ENCODE measurements at regions not wholly inside any gene's neighbourhood (a gene's known extent, or its start where the extent isn't known, plus 50 kb on each side); places are given as distances from the start of the nearest gene placed in this dataset.

DNA sequence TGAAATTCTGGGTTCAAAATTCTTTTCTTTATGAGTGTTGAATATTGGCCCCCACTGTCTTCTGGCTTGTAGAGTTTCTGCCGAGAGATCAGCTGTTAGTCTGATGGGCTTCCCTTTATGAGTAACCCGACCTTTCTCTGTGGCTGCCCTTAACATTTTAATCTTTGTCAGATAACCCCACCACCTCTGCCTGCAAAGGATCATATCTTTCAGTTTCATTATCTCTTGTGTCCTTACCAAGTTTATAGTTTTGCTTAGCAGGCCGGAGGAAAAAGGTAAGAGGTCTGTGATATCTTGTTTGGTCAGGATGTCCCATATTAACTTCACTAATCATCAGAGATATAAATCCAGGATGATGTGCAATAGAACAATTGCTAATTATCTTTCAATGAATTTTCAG lies 970.2 kb upstream of the TYRP1 start:
- DNase-seq (ENCODE audit: low read depth), result no peak

DNA sequence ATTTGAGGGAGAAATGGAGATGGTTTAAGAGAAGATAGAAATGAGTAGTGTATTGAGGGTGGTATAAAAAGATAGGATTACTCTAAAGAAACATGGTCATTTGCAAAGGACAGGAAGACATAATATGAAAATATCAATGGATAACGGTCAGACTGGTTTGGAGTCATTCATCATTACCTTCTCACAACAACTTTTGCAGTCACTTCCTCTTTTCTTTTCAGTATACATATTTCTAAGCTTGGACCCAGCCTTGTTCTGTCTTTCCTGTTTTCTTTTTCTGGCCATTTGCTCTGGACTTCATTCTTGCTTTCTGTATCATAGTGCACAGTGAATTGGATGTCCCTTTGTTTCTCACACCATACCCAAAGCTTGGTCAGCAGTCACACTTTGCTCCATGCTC lies 966.5 kb upstream of the TYRP1 start:
- no peak for DNase-seq (ENCODE audit: low read depth)

DNA sequence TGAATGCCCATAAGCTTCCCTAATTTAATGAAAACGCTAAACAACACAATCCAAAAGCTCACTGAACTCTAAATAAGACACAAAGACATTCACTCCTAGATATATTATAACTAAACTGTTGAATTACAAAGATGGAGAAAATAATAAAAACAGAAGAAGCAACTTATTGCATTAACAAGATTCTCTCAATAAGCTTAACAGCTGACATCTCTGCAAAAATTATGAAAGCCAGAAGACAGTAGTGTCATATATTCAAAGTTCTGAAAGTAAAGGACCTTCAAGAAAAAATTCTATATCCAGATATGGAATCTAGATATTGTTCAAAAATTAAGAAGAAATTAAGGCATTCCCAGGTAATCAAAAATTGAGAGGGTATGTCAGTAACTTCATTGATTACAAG lies 957.8 kb upstream of the TYRP1 start:
- DNase-seq (ENCODE audit: low read depth), result no peak

DNA sequence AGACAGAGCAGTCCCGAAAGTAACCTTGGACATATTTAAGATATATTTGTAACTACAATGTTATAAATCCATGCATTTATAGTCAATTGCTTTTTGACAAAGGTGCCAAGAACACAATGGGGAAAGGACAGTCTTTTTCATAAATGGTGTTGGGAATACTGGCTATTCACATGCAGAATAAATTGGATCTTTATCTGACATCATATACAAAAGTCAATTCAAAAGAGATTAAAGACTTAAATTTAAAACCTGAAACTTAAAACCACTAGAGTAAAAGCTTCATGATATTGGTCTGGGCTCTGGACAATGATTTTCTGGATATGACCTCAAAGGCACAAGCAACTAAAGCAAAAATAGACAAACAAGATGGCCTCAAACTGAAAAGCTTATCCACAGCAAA lies 950.7 kb upstream of the TYRP1 start:
- no peak for DNase-seq (ENCODE audit: low read depth)

DNA sequence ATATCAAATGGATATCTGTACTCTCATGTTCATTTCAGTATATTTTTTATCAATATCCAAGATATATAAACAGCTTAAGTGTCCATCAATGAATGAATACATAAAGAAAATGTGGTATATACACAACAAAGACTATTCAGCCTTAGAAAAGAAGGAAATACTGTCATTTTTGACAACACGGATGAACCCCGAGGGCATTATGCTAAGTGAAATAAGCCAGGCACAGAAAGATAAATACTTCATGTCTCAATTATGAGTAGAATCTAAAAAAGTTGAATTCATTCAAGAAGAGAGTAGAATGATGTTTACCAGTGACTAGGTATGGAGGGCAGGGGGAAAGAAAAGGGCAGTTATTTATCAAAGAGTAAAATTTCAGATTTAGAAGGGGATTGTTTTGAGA lies 949.8 kb upstream of the TYRP1 start:
- no peak for DNase-seq (ENCODE audit: low read depth)

DNA sequence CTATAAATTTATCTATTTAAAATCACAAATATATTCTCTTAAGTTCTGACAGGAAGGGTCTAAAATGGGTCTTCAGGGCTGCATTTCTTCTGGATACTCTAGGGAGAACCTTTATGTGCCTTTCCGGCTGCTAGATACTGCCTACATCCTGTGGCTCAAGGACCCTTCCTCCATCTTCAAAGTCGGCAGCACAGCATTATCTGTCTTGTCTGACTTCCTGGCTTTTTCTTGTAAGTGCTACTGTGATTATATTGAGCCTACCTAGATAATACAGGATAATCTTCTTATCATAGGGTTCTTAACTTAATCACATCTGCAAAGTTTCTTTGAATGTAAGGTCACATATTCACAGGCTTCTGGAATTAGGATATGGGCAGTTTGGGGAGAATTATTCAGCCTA lies 943.8 kb upstream of the TYRP1 start:
- DNase-seq (ENCODE audit: low read depth), result no peak

DNA sequence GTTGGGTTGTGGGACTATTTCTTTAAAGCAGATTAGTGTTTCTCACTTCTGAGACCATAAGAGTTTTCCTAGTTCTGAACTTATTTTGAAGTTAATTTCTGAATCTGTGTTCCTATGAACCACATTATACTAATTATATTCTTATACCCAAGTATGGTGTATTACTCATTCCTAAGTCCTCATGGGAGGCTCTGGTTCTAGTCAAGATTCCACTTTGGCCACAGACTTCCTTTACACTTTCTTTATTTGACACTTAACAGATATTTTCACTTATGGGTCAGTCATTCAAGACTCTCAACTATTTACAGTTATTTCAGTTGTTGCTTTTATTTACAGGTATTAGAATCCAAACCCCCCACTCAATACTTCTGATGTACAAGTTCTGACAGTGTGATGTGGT lies 937.2 kb upstream of the TYRP1 start:
- no peak for DNase-seq (ENCODE audit: low read depth)

DNA sequence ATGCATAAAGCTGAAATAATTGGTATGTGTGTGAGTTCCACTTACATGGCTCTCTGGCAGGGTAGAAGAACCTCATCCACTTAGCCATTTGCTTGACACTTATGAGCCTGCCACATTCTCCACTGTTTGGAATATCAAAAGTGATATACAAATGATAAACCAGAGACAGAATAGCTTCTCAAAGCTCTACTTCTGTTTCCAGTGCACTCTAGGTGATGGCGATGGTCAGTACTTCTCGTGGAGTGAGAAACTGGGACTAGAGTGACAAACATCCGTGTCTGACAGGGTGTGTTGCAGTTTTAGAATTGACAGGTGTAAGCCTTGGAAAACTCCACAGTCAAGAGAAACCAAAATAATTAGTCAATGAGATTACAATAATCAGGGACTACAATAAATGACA lies 935.8 kb upstream of the TYRP1 start:
- no peak for DNase-seq (ENCODE audit: low read depth)

DNA sequence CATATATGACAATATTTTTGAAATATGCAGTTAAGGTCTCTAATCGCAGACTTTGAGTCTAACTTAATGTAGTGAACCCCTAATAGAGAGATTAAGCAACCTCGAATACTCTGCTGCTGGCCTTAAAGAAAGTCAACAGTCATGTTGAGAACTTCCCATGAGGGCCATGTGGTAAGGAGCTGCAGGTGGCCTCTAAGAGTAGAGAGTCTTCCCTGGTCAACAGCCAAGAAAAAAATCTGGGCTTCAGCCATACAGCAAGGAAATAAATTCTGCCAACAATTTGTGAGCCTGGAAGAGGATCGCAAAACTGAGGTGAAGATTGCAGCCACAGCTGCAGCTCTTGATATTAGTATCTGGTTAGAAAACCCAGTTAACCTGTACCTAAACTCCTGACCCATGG lies 935.2 kb upstream of the TYRP1 start:
- DNase-seq (ENCODE audit: low read depth), result no peak

DNA sequence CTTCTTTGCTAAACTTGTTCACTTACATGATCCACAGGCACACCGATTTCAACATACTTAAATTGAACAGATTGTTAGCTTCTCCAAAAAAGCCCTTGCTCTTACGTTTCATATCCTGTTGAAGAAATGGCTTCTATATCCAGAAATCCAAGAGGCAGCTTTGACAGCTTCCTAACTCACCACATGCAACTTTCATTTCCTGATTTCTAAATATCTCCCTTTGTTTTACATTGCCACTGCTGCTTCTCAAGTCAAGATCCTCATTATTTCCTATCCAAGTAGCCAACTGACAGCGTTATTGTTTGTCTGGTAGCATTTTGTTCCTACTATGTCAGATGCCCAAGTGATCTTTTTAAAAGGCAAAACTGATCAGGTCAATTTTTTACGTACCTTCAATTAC lies 913.2 kb upstream of the TYRP1 start:
- DNase-seq (ENCODE audit: low read depth), result no peak

DNA sequence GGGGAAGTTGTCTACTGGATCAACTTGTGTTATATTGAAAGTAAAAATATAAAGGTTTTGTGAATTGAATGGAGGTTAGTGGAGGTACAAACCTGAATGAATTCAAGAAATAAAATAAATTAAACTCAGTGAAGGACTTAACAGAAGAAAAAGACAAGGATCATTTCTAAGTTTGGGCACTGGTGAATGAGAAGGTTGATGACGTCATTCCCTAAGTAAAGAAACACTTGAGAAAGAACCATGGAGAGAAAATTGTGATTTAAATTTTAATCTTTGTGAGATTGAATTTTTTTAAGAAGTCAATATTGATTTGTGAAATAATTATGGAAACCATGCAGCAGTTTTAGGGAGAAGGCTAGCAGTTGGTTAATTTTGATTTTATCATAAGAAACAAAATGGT lies 900.3 kb upstream of the TYRP1 start:
- no peak for DNase-seq (ENCODE audit: low read depth)

DNA sequence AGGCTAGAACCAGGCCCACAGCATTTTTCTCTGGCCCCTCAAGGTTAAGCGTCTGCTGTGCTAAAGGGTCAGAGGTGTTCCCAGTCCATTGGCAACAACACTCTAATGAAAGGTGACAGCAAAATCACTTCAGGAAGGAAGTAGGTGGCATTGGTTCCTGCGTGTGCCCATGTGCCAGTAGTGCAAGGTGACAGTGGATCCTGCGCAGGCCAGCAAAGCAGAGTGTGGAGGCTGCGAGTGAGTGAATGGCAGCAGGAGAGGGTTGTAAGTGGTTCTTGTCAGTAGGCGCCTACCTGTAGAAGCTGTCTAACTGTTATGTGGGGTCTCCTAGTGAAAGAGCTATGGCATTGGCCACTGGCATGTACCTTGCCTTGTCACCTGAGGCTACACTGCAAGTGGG lies 898.2 kb upstream of the TYRP1 start:
- no peak for DNase-seq (ENCODE audit: low read depth)

DNA sequence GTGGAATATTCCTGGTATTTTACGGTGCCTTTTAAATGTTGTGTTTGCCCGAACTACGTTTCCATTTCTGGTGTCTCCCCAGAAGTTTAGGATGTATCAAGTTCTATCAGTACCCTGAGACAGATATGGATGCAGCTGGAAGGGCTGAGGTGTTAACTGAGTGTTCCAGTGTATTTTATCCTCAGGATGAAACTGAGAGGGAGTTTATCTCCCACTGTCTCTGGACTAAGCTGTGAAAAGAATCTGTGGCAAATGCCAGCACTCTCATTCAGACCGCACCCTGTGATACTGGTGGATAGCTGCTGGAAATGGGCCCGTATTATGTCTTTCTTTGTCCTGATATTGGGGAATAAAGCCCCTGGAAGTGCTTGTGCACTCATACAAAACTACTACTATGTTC lies 887.2 kb upstream of the TYRP1 start:
- DNase-seq (ENCODE audit: low read depth), result no peak

DNA sequence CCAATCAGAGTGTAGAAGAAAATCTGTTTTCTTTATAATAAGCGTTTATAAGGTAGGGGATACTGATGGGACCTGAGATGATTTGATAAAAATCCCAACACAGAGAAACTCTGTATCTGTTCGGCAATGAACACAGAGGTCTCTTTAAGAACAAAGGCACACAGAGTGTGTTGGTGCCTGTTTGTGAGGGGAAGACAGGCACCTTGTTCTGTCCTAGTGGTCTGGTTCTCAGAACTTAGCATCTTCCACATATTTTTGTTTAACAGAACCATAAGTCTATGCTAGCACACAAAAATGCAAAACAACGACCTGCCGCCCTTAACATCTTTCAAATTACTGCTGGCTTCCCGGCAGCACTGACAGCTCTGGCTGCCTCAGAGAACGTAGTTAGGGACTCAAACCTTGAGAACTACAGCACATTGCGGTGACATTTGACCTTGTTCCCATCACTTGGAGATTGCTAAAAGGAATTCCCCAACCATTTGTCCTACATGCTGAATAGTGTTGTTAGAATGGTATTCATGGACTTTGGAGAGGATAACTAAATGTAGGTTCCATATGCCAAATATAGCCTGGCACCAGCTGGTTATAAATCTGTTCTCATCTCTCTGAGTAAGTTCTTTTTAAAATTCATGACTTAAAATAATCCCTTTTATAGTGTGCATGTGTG lies 871.7 kb upstream of the TYRP1 start:
- no peak for DNase-seq (ENCODE audit: low read depth)

DNA sequence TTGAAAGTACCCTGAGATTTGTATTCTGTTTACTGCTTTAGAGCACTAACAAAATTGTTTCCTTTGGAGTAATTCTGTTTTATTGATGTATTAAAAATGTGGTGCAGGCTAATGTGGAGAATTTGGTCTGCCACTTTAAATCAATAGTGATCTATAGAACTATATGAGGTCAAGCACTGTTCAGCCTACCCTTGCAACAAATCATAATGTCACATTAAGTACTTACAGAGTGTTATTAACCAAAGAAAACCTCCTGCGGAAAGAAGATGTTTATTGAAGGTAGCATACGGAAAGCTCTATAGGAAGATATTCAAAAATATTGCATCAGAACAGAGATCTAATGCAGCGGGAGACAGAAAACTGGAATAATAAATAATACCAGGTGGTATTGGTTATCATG lies 865.0 kb upstream of the TYRP1 start:
- DNase-seq (ENCODE audit: low read depth), result no peak

DNA sequence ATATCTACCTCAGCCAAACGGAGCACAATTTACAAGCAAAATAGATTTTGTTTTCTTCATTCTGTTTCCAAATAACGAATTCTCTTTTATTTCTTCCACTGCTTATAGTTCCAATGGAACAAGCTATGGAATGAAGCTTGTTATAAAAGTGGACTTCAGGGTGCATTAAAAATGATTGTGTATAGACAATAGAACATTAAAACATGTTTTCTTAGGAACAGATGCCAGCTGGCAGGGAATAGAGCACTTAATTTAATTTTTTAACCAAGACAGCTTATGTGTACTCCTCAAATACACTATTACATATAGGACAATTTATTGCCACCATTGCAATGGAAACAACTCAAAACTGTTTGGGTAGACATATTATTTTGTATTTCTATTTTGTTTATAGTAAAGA lies 860.1 kb upstream of the TYRP1 start:
- no peak for DNase-seq (ENCODE audit: low read depth)

DNA sequence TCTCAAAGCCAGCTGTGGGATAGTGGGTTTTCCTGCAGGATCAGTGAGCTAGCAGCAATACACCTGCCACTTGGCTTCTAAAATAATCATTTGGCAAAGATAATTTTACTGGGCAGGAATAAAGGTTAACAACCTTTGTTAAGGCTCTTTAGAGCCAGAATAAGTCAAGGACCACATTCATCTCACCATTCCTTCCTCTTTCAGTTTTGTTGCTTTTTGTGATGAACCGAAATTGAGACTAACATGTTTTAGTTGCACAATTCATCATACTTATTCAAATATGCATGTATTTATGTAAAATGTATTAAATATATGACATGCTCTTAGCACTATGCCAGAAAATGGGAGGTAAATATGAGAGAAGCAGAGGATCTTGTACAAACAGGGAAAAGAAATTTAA lies 824.4 kb upstream of the TYRP1 start:
- no peak for DNase-seq (ENCODE audit: low read depth)

DNA sequence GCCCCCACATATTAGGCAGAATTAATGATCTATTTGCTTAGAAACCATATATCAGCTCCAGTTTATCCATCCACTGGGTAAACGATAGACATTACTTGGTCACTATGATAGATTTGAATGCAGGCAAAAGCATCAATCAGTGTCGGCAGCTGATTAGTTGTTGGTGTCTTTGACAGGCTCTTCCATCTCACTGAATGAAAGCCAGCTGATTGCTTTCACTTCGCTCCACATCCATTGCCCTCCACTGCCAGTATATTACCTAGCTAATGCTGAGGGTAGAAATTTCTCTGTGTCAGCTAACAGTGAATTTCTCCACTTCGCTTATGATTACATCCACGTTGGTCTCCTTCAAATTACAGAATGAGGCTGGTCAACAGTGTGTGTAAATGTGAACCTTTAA lies 821.3 kb upstream of the TYRP1 start:
- DNase-seq (ENCODE audit: low read depth), result no peak

DNA sequence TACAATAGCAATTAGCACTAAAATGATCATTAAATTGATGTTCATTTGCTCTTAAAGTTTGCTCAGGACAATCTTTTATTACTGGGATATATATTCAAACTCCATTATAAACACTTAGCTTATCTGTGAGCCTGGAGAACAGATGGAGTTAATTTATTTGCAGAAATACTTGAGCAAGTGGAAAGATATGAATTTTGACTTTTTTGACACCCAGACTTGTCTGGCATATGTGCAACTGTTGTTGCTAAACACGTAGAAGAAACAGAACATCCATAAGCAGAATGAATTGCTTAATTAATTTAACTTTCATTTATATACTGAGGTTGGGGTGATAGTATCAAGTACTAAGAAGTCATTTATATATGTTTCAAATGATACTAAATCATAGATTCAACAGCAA lies 820.7 kb upstream of the TYRP1 start:
- no peak for DNase-seq (ENCODE audit: low read depth)

DNA sequence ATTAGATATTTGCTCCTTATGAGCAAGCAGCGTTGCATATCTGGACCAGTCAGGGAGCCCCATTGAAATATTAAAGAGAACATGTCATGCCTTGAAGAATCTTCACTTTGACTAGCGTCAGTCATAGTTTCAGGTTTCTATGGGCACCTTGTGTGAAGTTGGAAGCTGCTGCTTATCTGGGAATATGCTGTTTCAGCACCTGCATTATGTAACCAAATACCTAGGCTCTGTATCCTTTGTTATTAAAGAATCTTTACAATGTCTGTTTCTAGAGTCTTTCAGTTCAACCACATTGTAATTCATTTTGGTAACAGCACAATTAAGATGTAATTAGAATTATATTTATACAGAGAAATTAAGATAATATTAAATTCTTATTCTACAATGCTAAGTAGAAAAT lies 818.8 kb upstream of the TYRP1 start:
- no peak for DNase-seq (ENCODE audit: low read depth)

DNA sequence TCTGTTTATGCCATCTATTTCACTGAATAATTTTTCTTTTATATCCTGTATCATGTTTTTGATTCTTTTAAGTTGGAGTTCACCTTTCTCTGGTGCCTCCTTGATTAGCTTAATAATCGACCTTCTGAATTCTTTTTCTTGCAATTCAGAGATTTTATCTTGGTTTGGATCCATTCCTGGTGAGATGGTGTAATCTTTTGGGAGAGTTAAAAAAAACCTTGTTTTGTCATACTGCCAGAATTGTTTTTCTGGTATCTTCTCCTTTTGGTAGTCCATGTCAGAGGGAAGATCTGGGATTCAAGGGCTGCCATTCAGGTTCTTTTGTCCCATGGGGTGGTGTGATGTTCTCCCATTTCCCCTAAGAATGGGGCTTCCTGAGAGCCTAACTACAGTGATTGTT lies 800.8 kb upstream of the TYRP1 start:
- no peak for DNase-seq (ENCODE audit: low read depth)

DNA sequence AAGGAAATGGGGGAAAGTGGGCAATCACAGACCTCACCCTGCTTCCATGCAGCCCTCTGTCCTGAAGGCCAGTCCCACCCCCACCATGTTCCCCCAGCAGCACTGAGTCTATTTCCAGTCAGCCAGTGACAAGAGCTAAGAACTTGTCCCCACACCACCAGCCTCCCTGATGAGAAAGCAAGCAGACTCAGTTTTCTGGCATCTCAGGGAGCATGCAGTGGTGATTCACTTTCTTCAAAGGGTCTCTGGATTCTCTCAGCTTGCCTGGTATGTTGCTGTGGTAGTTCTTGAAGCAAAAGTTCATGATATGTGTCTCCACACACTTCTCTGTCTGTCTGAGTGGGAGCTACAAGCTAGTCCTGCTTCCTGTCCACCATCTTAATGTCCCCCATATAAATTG lies 799.9 kb upstream of the TYRP1 start:
- no peak for DNase-seq (ENCODE audit: low read depth)

DNA sequence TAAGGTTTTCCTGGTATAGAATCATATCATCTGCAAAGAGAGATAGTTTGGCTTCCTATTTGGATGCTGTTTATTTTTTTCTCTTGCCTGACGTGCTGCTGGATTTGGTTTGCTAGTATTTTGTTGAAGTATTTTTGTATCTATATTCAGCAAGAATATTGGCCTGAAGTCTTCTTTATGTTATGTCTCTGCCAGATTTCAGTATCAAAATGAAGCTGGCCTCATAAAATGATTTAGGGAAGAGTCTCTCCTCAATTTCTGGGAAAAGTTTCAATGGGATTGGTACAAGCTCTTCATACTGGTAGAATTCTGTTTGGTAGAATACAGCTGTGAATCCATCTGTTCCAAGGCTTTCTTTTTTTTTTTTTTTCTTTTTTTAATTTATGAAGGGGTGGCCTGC lies 799.0 kb upstream of the TYRP1 start:
- DNase-seq (ENCODE audit: low read depth), result no peak

DNA sequence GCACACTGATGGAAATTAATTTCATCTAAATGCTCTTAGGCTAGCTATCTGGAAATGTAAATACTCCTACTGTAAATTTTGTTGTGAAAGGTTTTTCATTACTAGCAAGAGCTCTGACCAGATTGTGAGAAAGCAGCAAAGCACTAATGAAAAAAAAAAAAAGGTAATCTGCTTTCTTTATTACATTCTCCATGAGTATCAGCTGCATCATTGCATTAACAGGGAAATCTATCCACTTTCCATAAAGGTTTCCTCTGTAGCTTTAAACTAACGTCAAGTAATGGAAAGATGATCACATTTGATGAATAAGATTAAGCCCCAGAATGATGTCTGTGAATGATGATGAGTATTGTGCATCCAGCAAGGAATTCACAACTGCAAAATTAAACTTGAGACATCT lies 790.6 kb upstream of the TYRP1 start:
- DNase-seq (ENCODE audit: low read depth), result no peak

DNA sequence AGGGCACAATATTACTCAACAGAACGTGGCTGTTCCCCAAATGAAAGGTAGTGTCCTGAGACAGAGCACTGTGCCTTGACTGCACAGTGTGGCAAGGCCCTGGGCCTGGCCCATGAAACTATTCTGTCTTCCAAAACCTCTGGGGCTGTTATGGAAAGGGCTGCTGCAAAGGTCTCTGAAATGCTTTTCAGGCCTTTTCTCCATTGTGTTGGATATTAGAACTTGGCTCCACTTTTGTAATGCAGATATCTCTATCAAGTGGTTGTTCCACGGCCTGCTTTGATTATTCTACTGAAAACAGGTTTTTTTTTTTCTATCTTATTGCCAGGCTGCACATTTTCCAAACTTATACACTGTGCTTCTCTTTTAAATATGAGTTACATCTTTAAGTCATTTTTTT lies 777.5 kb upstream of the TYRP1 start:
- no peak for DNase-seq (ENCODE audit: low read depth)
